Peyer's patch (tissue), 4 donors: ENCODE measurements at regions not wholly inside any gene's neighbourhood (a gene's known extent, or its start where the extent isn't known, plus 50 kb on each side); places are given as distances from the start of the nearest gene placed in this dataset.

ENCODE experiments used
- POLR2A ChIP-seq, 2 donors: fragments of 450-650 bp; IDR thresholded peaks; one replicate each; pipeline ENCODE4 v1.5.1; 2017; ENCODE audit warnings: antibody characterized with exemption in 2 of 2, mild to moderate bottlenecking in 2 of 2, moderate library complexity in 2 of 2
- TF ChIP-seq, protein P1 (sequence below), 6 experiments: fragments of 450-650 bp in 4 of 6; fragments of 200-600 bp in 2 of 6; sonication (generic) in 1 of 6; IDR thresholded peaks; one replicate each; pipeline ENCODE4 v1.5.1; 2017 to 2019; ENCODE audit warnings: antibody characterized with exemption in 6 of 6, mild to moderate bottlenecking in 3 of 6, moderate library complexity in 1 of 6

- no peak for TF ChIP-seq POLR2A (IDR thresholded peaks at IDR 0.05)
- TF ChIP-seq, protein P1, sequence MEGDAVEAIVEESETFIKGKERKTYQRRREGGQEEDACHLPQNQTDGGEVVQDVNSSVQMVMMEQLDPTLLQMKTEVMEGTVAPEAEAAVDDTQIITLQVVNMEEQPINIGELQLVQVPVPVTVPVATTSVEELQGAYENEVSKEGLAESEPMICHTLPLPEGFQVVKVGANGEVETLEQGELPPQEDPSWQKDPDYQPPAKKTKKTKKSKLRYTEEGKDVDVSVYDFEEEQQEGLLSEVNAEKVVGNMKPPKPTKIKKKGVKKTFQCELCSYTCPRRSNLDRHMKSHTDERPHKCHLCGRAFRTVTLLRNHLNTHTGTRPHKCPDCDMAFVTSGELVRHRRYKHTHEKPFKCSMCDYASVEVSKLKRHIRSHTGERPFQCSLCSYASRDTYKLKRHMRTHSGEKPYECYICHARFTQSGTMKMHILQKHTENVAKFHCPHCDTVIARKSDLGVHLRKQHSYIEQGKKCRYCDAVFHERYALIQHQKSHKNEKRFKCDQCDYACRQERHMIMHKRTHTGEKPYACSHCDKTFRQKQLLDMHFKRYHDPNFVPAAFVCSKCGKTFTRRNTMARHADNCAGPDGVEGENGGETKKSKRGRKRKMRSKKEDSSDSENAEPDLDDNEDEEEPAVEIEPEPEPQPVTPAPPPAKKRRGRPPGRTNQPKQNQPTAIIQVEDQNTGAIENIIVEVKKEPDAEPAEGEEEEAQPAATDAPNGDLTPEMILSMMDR (IDR thresholded peaks at IDR 0.05) = no peak
Measured at GRCh38 chr7:118642396-118642795, 417.9 kb downstream of the ANKRD7 start.
